Transverse colon (tissue), 4 donors: ENCODE measurements at regions not wholly inside any gene's neighbourhood (a gene's known extent, or its start where the extent isn't known, plus 50 kb on each side); places are given as distances from the start of the nearest gene placed in this dataset.

Source experiments
- CTCF ChIP-seq, 5 experiments: fragments of 200-600 bp in 3 of 5; fragments of 450-650 bp in 2 of 5; sonication (generic) in 3 of 5; IDR thresholded peaks; 1 replicate in 2 of 5; 2 replicates in 3 of 5; pipeline ENCODE4 v1.5.1; 2016 to 2017; ENCODE audit warnings: antibody characterized with exemption in 5 of 5, inconsistent platforms in 3 of 5, mild to moderate bottlenecking in 2 of 5, moderate library complexity in 1 of 5
- EP300 ChIP-seq: sonication (generic); formaldehyde crosslinking; IDR thresholded peaks from one replicate; pipeline ENCODE4 v1.6.1; 2017; ENCODE audit warnings: antibody characterized with exemption, low read depth
- POLR2A ChIP-seq: fragments of 450-650 bp; IDR thresholded peaks from one replicate; pipeline ENCODE4 v1.6.1; 2016; ENCODE audit warnings: antibody characterized with exemption, mild to moderate bottlenecking, moderate library complexity
- POLR2AphosphoS5 ChIP-seq, 3 donors: sonication (generic); formaldehyde crosslinking; IDR thresholded peaks; one replicate each; pipeline ENCODE4 v1.6.1; 2016; ENCODE audit warnings: antibody characterized with exemption in 3 of 3

- TF ChIP-seq CTCF (IDR thresholded peaks at IDR 0.05) (no peak), EP300 (no peak), POLR2AphosphoS5 (IDR thresholded peaks at IDR 0.05) (no peak), POLR2A (no peak)
Measured at GRCh38 chr11:119513806-119514170, 90.8 kb upstream of the THY1 start.
